Right cardiac atrium (tissue), 5 donors: ENCODE measurements at regions not wholly inside any gene's neighbourhood (a gene's known extent, or its start where the extent isn't known, plus 50 kb on each side); places are given as distances from the start of the nearest gene placed in this dataset.
"Not testable (repeated sequence)": the region's sequence is repeated elsewhere in the genome, so short reads cannot be mapped to it uniquely, and the experiment has no call there.

Experiments used
- ATAC-seq, 2 donors: fragments of 200-7000 bp; cut with Tn5 transposase; one replicate each; pipeline versions ENCODE4 v1.8.0 to v1.9.1; 2020; ENCODE audit warnings: moderate library complexity in 2 of 2, mild to moderate bottlenecking in 1 of 2
- DNase-seq, 3 donors: peaks; one replicate each; pipeline ENCODE4 v3.0.0-alpha.2; 2020
- H3K27ac ChIP-seq: one replicate; pipeline ENCODE4 v1.5.1; 2013; ENCODE audit warnings: mild to moderate bottlenecking, low read length, control low read depth, moderate library complexity
- H3K27me3 ChIP-seq: one replicate; pipeline ENCODE4 v1.6.1; 2013; ENCODE audit not compliant: control insufficient read depth, insufficient read depth
- H3K4me1 ChIP-seq: one replicate; pipeline ENCODE4 v1.6.1; 2013; ENCODE audit warnings: low read length; ENCODE audit not compliant: control insufficient read depth, insufficient read depth
- H3K4me3 ChIP-seq: one replicate; pipeline ENCODE4 v1.5.1; 2013; ENCODE audit warnings: low read length, control low read depth
- H3K9me3 ChIP-seq: one replicate; pipeline ENCODE4 v1.6.1; 2013; ENCODE audit warnings: low read length; ENCODE audit not compliant: control insufficient read depth
- WGBS: extraction: QIAGEN DNeasy Blood & Tissue Kit; methylation state at CpG from one replicate; pipeline ENCODE4 v1.1.7; 2013; 5-methylcytosine and 5-hydroxymethylcytosine counted together
- intact Hi-C, 4 donors: fragments of 100-400 bp; cut with DNase I; formaldehyde crosslinking; loops; one replicate each; pipeline versions ENCODE4 v1.11.0 to v1.14.0; 2022 to 2023
- donor health status: healthy with polysubstance abuse.
- donor health status: DM: no; HTN: yes; CAD: no.
- donor health status: DM: no; HTN: no; CAD: no.
- donor health status: DM: no; HTN: yes; CAD: no; lungs with severe emphysema.
- donor health status: DM: yes; HTN: yes; CAD: no.

- Histone ChIP-seq H3K27me3 (no peaks in the 10 kb centered on the region), H3K4me1 (no peaks in the 10 kb centered on the region), H3K9me3 (no peaks in the 10 kb centered on the region), H3K4me3 (no peak overlapping the region), H3K27ac (no peak overlapping the region)
- no peak for ATAC-seq
- DNase-seq = no peak
- 93% methylated on average over 8 of the region's 8 CpGs for WGBS
- intact Hi-C loops = no loop called here
These were observed 354.3 kb upstream of the ID2 start for GRCh38 chr2:8327371-8328100.

- no peaks in the 10 kb centered on the region for H3K9me3 ChIP-seq
- ATAC-seq (peak in 1 of 2 donors; percentile 30), DNase-seq (no peak)
- no peak overlapping the region for H3K4me3 ChIP-seq
- intact Hi-C loops = no loop called here
- no peak overlapping the region for H3K27ac ChIP-seq
- WGBS = 81% methylated on average over 4 of the region's 4 CpGs
- no peaks in the 10 kb centered on the region for H3K4me1 ChIP-seq
- H3K27me3 ChIP-seq = no peaks in the 10 kb centered on the region
These were observed 353.6 kb upstream of the ID2 start for GRCh38 chr2:8328217-8328616.

- H3K4me1 ChIP-seq = no peaks in the 10 kb centered on the region
- whole genome bisulfite sequencing = 59% methylated on average over 17 of the region's 17 CpGs
- no peak overlapping the region for H3K4me3 ChIP-seq
- H3K9me3 ChIP-seq = no peaks in the 10 kb centered on the region
- H3K27ac ChIP-seq = no peak overlapping the region
- no peaks in the 10 kb centered on the region for H3K27me3 ChIP-seq
- intact Hi-C loops = no loop called here
- DNase-seq (no peak), ATAC-seq (peak in 1 of 2 donors; percentile 41)
These were observed 351.9 kb upstream of the ID2 start for GRCh38 chr2:8329660-8330622.

GRCh38 chr2:8331068-8331467 lies 350.8 kb upstream of the ID2 start:
- ATAC-seq (no peak), DNase-seq (no peak)
- H3K4me3 ChIP-seq = no peak overlapping the region
- H3K27me3 ChIP-seq = no peaks in the 10 kb centered on the region
- H3K9me3 ChIP-seq = no peaks in the 10 kb centered on the region
- 97% methylated on average over 4 of the region's 4 CpGs for WGBS
- no peaks in the 10 kb centered on the region for H3K4me1 ChIP-seq
- intact Hi-C loops = no loop called here
- no peak overlapping the region for H3K27ac ChIP-seq

GRCh38 chr2:8332646-8333045 lies 349.2 kb upstream of the ID2 start:
- DNase-seq (no peak), ATAC-seq (no peak)
- H3K27me3 ChIP-seq = no peaks in the 10 kb centered on the region
- H3K4me1 ChIP-seq = no peaks in the 10 kb centered on the region
- 95% methylated on average over 9 of the region's 9 CpGs for WGBS
- H3K27ac ChIP-seq = no peak overlapping the region
- no peaks in the 10 kb centered on the region for H3K9me3 ChIP-seq
- intact Hi-C loops = no loop called here
- H3K4me3 ChIP-seq = no peak overlapping the region

GRCh38 chr2:8333177-8333831 lies 348.6 kb upstream of the ID2 start:
- ATAC-seq (no peak), DNase-seq (no peak)
- Histone ChIP-seq H3K27me3 (no peaks in the 10 kb centered on the region), H3K4me3 (no peak overlapping the region), H3K27ac (no peak overlapping the region), H3K9me3 (no peaks in the 10 kb centered on the region), H3K4me1 (no peaks in the 10 kb centered on the region)
- 93% methylated on average over 13 of the region's 13 CpGs for WGBS
- intact Hi-C loops = no loop called here

- H3K4me3 ChIP-seq, intact Hi-C loops, H3K4me1 ChIP-seq, H3K9me3 ChIP-seq, ATAC-seq, H3K27ac ChIP-seq, DNase-seq, H3K27me3 ChIP-seq: not testable (repeated sequence)
- WGBS = 93% methylated on average over 5 of the region's 5 CpGs
These were observed 348.0 kb upstream of the ID2 start for GRCh38 chr2:8333832-8334187.

- WGBS = 80% methylated on average over 12 of the region's 12 CpGs
- no peak for DNase-seq
- H3K4me1 ChIP-seq = no peaks in the 10 kb centered on the region
These were observed 347.0 kb upstream of the ID2 start for GRCh38 chr2:8334866-8335325.

GRCh38 chr2:8335801-8336200 lies 346.1 kb upstream of the ID2 start:
- intact Hi-C loops = no loop called here
- no peaks in the 10 kb centered on the region for H3K27me3 ChIP-seq
- H3K27ac ChIP-seq = no peak overlapping the region
- no peaks in the 10 kb centered on the region for H3K9me3 ChIP-seq
- ATAC-seq (no peak), DNase-seq (no peak)
- no peaks in the 10 kb centered on the region for H3K4me1 ChIP-seq
- 87% methylated on average over 8 of the region's 8 CpGs for WGBS
- H3K4me3 ChIP-seq = no peak overlapping the region

More at GRCh38 chr2:8334866-8335325, 347.0 kb upstream of the ID2 start:
- no peak for ATAC-seq
- Histone ChIP-seq H3K27ac (no peak overlapping the region), H3K27me3 (no peaks in the 10 kb centered on the region), H3K9me3 (no peaks in the 10 kb centered on the region), H3K4me3 (no peak overlapping the region)
- intact Hi-C loops = no loop called here

- DNase-seq (no peak), ATAC-seq (no peak)
- intact Hi-C loops = no loop called here
- H3K9me3 ChIP-seq = no peaks in the 10 kb centered on the region
- H3K4me1 ChIP-seq = no peaks in the 10 kb centered on the region
- 90% methylated on average over 4 of the region's 4 CpGs for WGBS
- H3K4me3 ChIP-seq = no peak overlapping the region
- no peak overlapping the region for H3K27ac ChIP-seq
- H3K27me3 ChIP-seq = no peaks in the 10 kb centered on the region
These were observed 344.5 kb upstream of the ID2 start for GRCh38 chr2:8337321-8337720.

- no peaks in the 10 kb centered on the region for H3K4me1 ChIP-seq
- ATAC-seq (no peak), DNase-seq (no peak)
- H3K4me3 ChIP-seq = no peak overlapping the region
- WGBS = 67% methylated on average over 3 of the region's 3 CpGs
- intact Hi-C loops = no loop called here
- H3K9me3 ChIP-seq = no peaks in the 10 kb centered on the region
- no peak overlapping the region for H3K27ac ChIP-seq
- no peaks in the 10 kb centered on the region for H3K27me3 ChIP-seq
These were observed 339.4 kb upstream of the ID2 start for GRCh38 chr2:8342407-8342806.
